A673 (cell line): ENCODE measurements at regions not wholly inside any gene's neighbourhood (a gene's known extent, or its start where the extent isn't known, plus 50 kb on each side); places are given as distances from the start of the nearest gene placed in this dataset.

Source experiments
- CTCF ChIP-seq: fragments of 300-800, 200-600 bp; sonication (generic); conservative IDR thresholded peaks from 2 replicates; pipeline ENCODE4 v1.5.1; 2017; ENCODE audit warnings: low read depth, mild to moderate bottlenecking, antibody characterized with exemption, low read length, moderate library complexity, mixed read lengths
- EZH2 ChIP-seq: fragments of 200-600 bp; sonication (generic); IDR thresholded peaks from 2 replicates; pipeline ENCODE4 v1.6.1; 2017; ENCODE audit warnings: borderline replicate concordance, low read depth, mild to moderate bottlenecking, mixed read lengths, antibody characterized with exemption, low read length; ENCODE audit not compliant: poor library complexity, severe bottlenecking

DNA sequence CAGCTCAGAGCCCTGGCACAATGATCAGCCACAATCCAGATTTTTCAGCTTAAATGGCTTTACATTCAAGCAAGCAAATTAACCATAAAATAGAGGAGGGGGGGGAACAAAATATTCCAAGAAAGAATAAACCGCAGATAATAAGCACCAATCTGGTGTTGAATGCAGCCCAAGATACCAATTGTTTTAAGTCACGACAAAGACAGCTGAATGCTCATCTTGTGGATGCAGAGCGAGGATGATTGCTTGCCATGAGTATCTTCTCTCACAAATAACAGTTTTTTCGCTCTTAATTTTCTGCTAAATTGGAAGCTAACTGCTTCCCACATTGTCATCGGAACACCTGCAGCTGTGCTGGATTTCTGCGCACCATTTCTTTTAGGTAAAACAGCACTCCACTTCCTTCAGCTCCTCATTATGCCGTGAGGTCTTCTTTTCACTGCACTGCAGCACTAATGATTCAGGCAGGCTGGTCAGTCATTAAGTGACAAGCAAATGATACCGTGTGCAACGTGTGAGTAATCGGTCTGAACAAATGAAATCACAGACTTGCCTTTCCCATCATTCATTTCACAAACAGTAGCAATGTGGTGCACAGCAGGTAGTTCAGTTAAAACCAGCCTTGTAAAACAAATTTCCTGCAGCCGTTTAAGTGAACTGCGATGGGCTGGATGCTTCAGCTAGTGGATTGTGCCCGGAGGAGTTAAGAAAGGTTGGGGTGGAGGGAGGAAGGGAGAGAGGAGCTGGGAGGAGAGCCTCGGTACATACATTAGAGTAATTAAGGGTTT lies 106.4 kb upstream of the CDCA7L start:
- TF ChIP-seq EZH2 (no peak), CTCF (no peak)
